Neural progenitor cell (in vitro differentiated cells): ENCODE measurements at regions not wholly inside any gene's neighbourhood (a gene's known extent, or its start where the extent isn't known, plus 50 kb on each side); places are given as distances from the start of the nearest gene placed in this dataset.

Experiments
- CTCF ChIP-seq: fragments of 200-600 bp; sonication (generic); IDR thresholded peaks from 2 replicates; pipeline ENCODE4 v1.5.1; 2017; ENCODE audit warnings: antibody characterized with exemption, mild to moderate bottlenecking
- EZH2 ChIP-seq: fragments of 200-600 bp; sonication (generic); IDR thresholded peaks from 2 replicates; pipeline ENCODE4 v1.6.1; 2017; ENCODE audit warnings: antibody characterized with exemption, mild to moderate bottlenecking, moderate library complexity
- EZH2phosphoT487 ChIP-seq: fragments of 200-600 bp; sonication (generic); IDR thresholded peaks from 2 replicates; pipeline ENCODE4 v1.6.1; 2017; ENCODE audit warnings: antibody characterized with exemption

- no peak for TF ChIP-seq CTCF
- TF ChIP-seq EZH2 = no peak
- TF ChIP-seq EZH2phosphoT487 = no peak
Measured at GRCh38 chr3:59210260-59210659, 160.4 kb upstream of the CFAP20DC start.
